Keratinocyte (primary cell): ENCODE measurements at regions not wholly inside any gene's neighbourhood (a gene's known extent, or its start where the extent isn't known, plus 50 kb on each side); places are given as distances from the start of the nearest gene placed in this dataset.

Experiments used
- DNase-seq: peaks from one replicate; pipeline ENCODE4 v3.0.0-alpha.2; 2011; ENCODE audit warnings: low read depth, missing footprints, low spot score
- FAIRE-seq: peaks from 2 replicates; lab custom pipeline; 2011; peaks lifted over from hg19 to GRCh38; lab: Jason Lieb, UNC
- H2AFZ ChIP-seq: 2 replicates; pipeline ENCODE4 v1.6.0; 2012; ENCODE audit warnings: low read length, control low read depth, inconsistent platforms; ENCODE audit not compliant: control insufficient read depth
- H3K27ac ChIP-seq: 2 replicates; pipeline ENCODE4 v1.5.1; 2011; ENCODE audit warnings: low read length; ENCODE audit not compliant: control insufficient read depth, insufficient read depth
- H3K27me3 ChIP-seq: 3 replicates; pipeline ENCODE4 v1.6.0; 2011; ENCODE audit warnings: low read length; ENCODE audit not compliant: control insufficient read depth, insufficient read depth; ENCODE audit errors: extremely low read depth
- H3K36me3 ChIP-seq, 2 experiments: 2 replicates in 1 of 2; 3 replicates in 1 of 2; pipeline ENCODE4 v1.5.1; 2011; ENCODE audit warnings: low read length in 2 of 2, mild to moderate bottlenecking in 1 of 2; ENCODE audit not compliant: control insufficient read depth in 2 of 2, insufficient read depth in 2 of 2; ENCODE audit errors: extremely low read depth in 1 of 2
- H3K4me1 ChIP-seq: 3 replicates; pipeline ENCODE4 v1.5.1; 2011; ENCODE audit warnings: low read length; ENCODE audit not compliant: control insufficient read depth, insufficient read depth; ENCODE audit errors: extremely low read depth
- H3K4me2 ChIP-seq: 3 replicates; pipeline ENCODE4 v1.6.0; 2011; ENCODE audit warnings: low read depth, low read length; ENCODE audit not compliant: control insufficient read depth, insufficient read depth; ENCODE audit errors: extremely low read depth
- H3K4me3 ChIP-seq, 3 experiments: fragments of 200-600 bp in 1 of 3; sonication (generic) in 1 of 3; 2 replicates in 2 of 3; 3 replicates in 1 of 3; pipeline ENCODE4 v1.5.1; 2011 to 2016; ENCODE audit warnings: low read length in 3 of 3, mild to moderate bottlenecking in 3 of 3, control low read depth in 2 of 3, inconsistent platforms in 1 of 3, low read depth in 1 of 3, mixed read lengths in 1 of 3, mixed run types in 1 of 3, moderate library complexity in 1 of 3; ENCODE audit not compliant: control insufficient read depth in 2 of 3, insufficient read depth in 2 of 3; ENCODE audit errors: extremely low read depth in 1 of 3
- H3K79me2 ChIP-seq: 2 replicates; pipeline ENCODE4 v1.6.0; 2012; ENCODE audit warnings: low read length; ENCODE audit not compliant: control insufficient read depth, insufficient read depth
- H3K9ac ChIP-seq: 3 replicates; pipeline ENCODE4 v1.6.0; 2011; ENCODE audit warnings: low read length; ENCODE audit not compliant: control insufficient read depth, insufficient read depth; ENCODE audit errors: extremely low read depth
- H3K9me1 ChIP-seq: 3 replicates; pipeline ENCODE4 v1.6.0; 2011; ENCODE audit warnings: low read length; ENCODE audit not compliant: control insufficient read depth, insufficient read depth; ENCODE audit errors: extremely low read depth
- H3K9me3 ChIP-seq: 2 replicates; pipeline ENCODE4 v1.5.1; 2012; ENCODE audit warnings: low read depth, low read length; ENCODE audit not compliant: control insufficient read depth
- H4K20me1 ChIP-seq: 3 replicates; pipeline ENCODE4 v1.6.0; 2011; ENCODE audit warnings: low read length; ENCODE audit not compliant: control insufficient read depth, insufficient read depth; ENCODE audit errors: extremely low read depth
- CTCF ChIP-seq, 3 experiments: IDR thresholded peaks in 1 of 3; conservative IDR thresholded peaks in 1 of 3; optimal IDR thresholded peaks in 1 of 3; 2 replicates in 2 of 3; 3 replicates in 1 of 3; pipeline versions ENCODE3 to v1.5.1; 2011; ENCODE audit warnings: low read length in 3 of 3, mild to moderate bottlenecking in 3 of 3, moderate library complexity in 2 of 3, control low read depth in 1 of 3, inconsistent platforms in 1 of 3; ENCODE audit not compliant: insufficient read depth in 2 of 3; ENCODE audit errors: extremely low read depth in 1 of 3
- EZH2 ChIP-seq: IDR thresholded peaks from one replicate; pipeline ENCODE4 v1.6.1; 2012; ENCODE audit warnings: inconsistent platforms, mild to moderate bottlenecking, low read length, moderate library complexity
- dilution Hi-C: fragments of 300-500 bp; cut with MboI; formaldehyde crosslinking; loops from one replicate; pipeline ENCODE4 v1.7.0; 2020; ENCODE audit warnings: low sequenced_read_pairs; ENCODE audit not compliant: extremely low pct_ligation_motif_present

GRCh38 chr11:57900320-57900719 lies 123.4 kb upstream of the OR9Q1 start:
- no peaks in the 10 kb centered on the region for H3K9me3 ChIP-seq
- FAIRE-seq = peak; percentile 93
- H3K4me3 ChIP-seq = no peak overlapping the region
- H4K20me1 ChIP-seq = no peaks in the 10 kb centered on the region
- dilution Hi-C loops = no loop called here
- peak overlapping the region; percentile 38 for H3K4me2 ChIP-seq
- H3K9ac ChIP-seq = peak overlapping the region; percentile 36
- TF ChIP-seq CTCF (optimal IDR thresholded peaks at IDR 0.05 in 1 of 3, IDR thresholded peaks at IDR 0.05 in 1 of 3, conservative IDR thresholded peaks at IDR 0.05 in 1 of 3; ENCODE audit: extremely low read depth in 1 of 3, insufficient read depth in 2 of 3, low read length in 3 of 3) (no peak), EZH2 (no peak)
- no peaks in the 10 kb centered on the region for H3K36me3 ChIP-seq
- H3K27me3 ChIP-seq = no peaks in the 10 kb centered on the region
- H2AFZ ChIP-seq = peak overlapping the region; percentile 4
- H3K27ac ChIP-seq = peak overlapping the region; percentile 88
- peaks cover 5% of the 10 kb centered on the region for H3K9me1 ChIP-seq
- peaks cover 63% of the 10 kb centered on the region for H3K4me1 ChIP-seq
- peak; percentile 21 for DNase-seq
- no peaks in the 10 kb centered on the region for H3K79me2 ChIP-seq

- peak overlapping the region; percentile 88 for H3K27ac ChIP-seq
- no peak for TF ChIP-seq CTCF (optimal IDR thresholded peaks at IDR 0.05 in 1 of 3, IDR thresholded peaks at IDR 0.05 in 1 of 3, conservative IDR thresholded peaks at IDR 0.05 in 1 of 3; ENCODE audit: extremely low read depth in 1 of 3, insufficient read depth in 2 of 3, low read length in 3 of 3)
- no peak for TF ChIP-seq EZH2
- no peak for DNase-seq
- dilution Hi-C loops = no loop called here
- H3K9me1 ChIP-seq = peaks cover 5% of the 10 kb centered on the region
- H3K9ac ChIP-seq = peak overlapping the region; percentile 29
- H3K4me1 ChIP-seq = peaks cover 65% of the 10 kb centered on the region
- peak overlapping the region; percentile 73 for H3K4me2 ChIP-seq
- peak overlapping the region; percentile 18 for H2AFZ ChIP-seq
- H3K27me3 ChIP-seq = no peaks in the 10 kb centered on the region
- no peaks in the 10 kb centered on the region for H3K36me3 ChIP-seq
- peak overlapping the region in 1 of 3 experiments; percentile 25 for H3K4me3 ChIP-seq
- no peak for FAIRE-seq
- H3K79me2 ChIP-seq = no peaks in the 10 kb centered on the region
- no peaks in the 10 kb centered on the region for H3K9me3 ChIP-seq
- no peaks in the 10 kb centered on the region for H4K20me1 ChIP-seq
Observed at GRCh38 chr11:57901278-57901677, 122.4 kb upstream of the OR9Q1 start.
